HG03175 (cell line): ENCODE measurements at regions not wholly inside any gene's neighbourhood (a gene's known extent, or its start where the extent isn't known, plus 50 kb on each side); places are given as distances from the start of the nearest gene placed in this dataset.

Experiments used
- ATAC-seq: cut with Tn5 transposase; IDR thresholded peaks from one replicate; pipeline ENCODE4 v1.9.1; 2021; ENCODE audit warnings: mild to moderate bottlenecking, moderate library complexity; ENCODE audit not compliant: unreplicated experiment

GRCh38 chr2:166572937-166573336, 78.9 kb upstream of the SCN7A start:
- ATAC-seq, result no peak

- no peak for ATAC-seq
Measured at GRCh38 chr2:166568409-166568808, 74.4 kb upstream of the SCN7A start.

DNA sequence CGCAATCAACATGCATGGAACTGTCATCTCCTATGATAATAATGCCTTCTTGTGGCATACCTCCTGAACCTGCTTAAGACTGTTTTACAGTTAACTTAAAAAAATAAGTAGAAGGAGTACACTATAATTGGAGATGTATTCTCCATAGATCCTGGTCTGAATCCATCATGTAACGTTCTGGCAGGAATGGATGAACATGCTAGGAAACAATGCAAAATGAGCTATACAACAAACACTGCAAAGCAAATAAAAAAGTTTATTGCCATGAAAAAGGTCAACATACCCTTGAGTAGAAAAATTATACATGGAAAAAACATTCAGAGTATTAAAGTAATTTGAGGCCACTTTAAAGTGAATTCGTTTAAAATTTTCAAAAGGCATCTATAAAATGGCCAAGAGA, 71.5 kb upstream of the SCN7A start:
- ATAC-seq, result no peak

- no peak for ATAC-seq
Measured at GRCh38 chr2:166563894-166564293, 69.8 kb upstream of the SCN7A start.

GRCh38 chr2:166560022-166560421, 66.0 kb upstream of the SCN7A start:
- no peak for ATAC-seq

GRCh38 chr2:166550923-166551322, 56.9 kb upstream of the SCN7A start:
- no peak for ATAC-seq

DNA sequence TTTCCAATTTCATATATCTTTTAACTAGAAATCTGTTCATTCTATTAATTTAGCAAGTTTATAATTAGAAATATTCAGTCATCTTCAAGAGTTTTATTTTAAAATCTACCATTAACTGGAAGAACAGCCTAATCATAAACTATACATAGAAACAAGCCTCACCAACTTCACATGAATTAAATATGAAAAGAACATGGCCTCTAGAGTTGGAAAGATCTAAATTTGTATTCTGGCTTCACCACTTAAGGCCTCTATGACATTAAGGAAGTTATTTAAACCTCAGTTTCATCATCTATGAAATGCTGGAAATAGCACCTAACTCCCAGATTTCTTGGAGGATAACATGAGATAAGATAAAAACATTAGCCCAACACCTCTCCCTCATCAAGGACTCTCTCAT, 51.4 kb upstream of the SCN7A start:
- no peak for ATAC-seq
